Endothelial cell (in vitro differentiated cells): ENCODE measurements at regions not wholly inside any gene's neighbourhood (a gene's known extent, or its start where the extent isn't known, plus 50 kb on each side); places are given as distances from the start of the nearest gene placed in this dataset.

Experiments
- DNase-seq: peaks from one replicate; pipeline ENCODE4 v3.0.0; 2021; ENCODE audit warnings: low spot score
- H3K27ac Mint-ChIP-seq: one replicate; pipeline ENCODE4 v1.8.0; 2021; ENCODE audit warnings: mixed read lengths, inconsistent platforms; ENCODE audit not compliant: unreplicated experiment
- H3K27me3 Mint-ChIP-seq: one replicate; pipeline ENCODE4 v1.8.0; 2021; ENCODE audit warnings: mild to moderate bottlenecking, moderate library complexity, mixed read lengths, inconsistent platforms; ENCODE audit not compliant: unreplicated experiment
- H3K36me3 Mint-ChIP-seq: one replicate; pipeline ENCODE4 v1.8.0; 2021; ENCODE audit warnings: mild to moderate bottlenecking, low read depth, mixed read lengths, inconsistent platforms; ENCODE audit not compliant: unreplicated experiment
- H3K4me1 Mint-ChIP-seq: one replicate; pipeline ENCODE4 v1.8.0; 2021; ENCODE audit warnings: mild to moderate bottlenecking, mixed read lengths, inconsistent platforms; ENCODE audit not compliant: unreplicated experiment
- H3K4me3 Mint-ChIP-seq: one replicate; pipeline ENCODE4 v1.8.0; 2021; ENCODE audit warnings: mild to moderate bottlenecking, mixed read lengths, inconsistent platforms; ENCODE audit not compliant: unreplicated experiment
- H3K9me3 Mint-ChIP-seq: one replicate; pipeline ENCODE4 v1.8.0; 2021; ENCODE audit warnings: mixed read lengths, inconsistent platforms; ENCODE audit not compliant: unreplicated experiment
- TF ChIP-seq, protein P1 (sequence below): fragments of 200-600 bp; sonication (generic); IDR thresholded peaks from one replicate; pipeline ENCODE4 v1.5.0; 2021; ENCODE audit warnings: antibody characterized with exemption; ENCODE audit not compliant: unreplicated experiment

DNA sequence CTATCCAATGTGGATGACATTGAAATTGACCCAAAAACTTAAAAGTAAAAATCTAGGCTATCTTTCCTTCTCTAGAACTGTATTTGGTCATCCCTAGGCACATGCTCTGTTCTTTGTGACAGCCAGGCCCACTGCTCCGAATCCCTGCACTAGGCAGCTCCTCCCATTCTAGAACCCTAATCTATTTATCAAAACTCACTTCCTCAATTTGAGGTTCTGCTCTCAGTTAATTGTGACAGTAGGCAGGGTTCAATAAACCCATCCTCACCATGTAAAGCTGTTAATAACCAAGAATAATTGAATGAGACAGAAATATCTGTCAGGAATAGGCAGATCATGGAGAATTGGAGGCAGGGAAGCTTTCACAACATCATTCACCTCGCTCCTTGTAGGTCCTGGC is 51.9 kb upstream of the IRF2 start:
- Mint-ChIP-seq H3K9me3 (no peaks in the 10 kb centered on the region), H3K27me3 (no peaks in the 10 kb centered on the region), H3K36me3 (no peaks in the 10 kb centered on the region), H3K27ac (no peak overlapping the region), H3K4me3 (no peak overlapping the region), H3K4me1 (peaks cover 4% of the 10 kb centered on the region)
- no peak for DNase-seq
- TF ChIP-seq, protein P1, sequence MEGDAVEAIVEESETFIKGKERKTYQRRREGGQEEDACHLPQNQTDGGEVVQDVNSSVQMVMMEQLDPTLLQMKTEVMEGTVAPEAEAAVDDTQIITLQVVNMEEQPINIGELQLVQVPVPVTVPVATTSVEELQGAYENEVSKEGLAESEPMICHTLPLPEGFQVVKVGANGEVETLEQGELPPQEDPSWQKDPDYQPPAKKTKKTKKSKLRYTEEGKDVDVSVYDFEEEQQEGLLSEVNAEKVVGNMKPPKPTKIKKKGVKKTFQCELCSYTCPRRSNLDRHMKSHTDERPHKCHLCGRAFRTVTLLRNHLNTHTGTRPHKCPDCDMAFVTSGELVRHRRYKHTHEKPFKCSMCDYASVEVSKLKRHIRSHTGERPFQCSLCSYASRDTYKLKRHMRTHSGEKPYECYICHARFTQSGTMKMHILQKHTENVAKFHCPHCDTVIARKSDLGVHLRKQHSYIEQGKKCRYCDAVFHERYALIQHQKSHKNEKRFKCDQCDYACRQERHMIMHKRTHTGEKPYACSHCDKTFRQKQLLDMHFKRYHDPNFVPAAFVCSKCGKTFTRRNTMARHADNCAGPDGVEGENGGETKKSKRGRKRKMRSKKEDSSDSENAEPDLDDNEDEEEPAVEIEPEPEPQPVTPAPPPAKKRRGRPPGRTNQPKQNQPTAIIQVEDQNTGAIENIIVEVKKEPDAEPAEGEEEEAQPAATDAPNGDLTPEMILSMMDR = no peak
